ENCODE measurements at regions not wholly inside any gene's neighbourhood (a gene's known extent, or its start where the extent isn't known, plus 50 kb on each side); places are given as distances from the start of the nearest gene placed in this dataset.

GRCh38 chr3:15151166-15151565, 52.2 kb upstream of the RBSN start:
- no peak for DNase-seq (ENCODE audit: low read depth)

- no peak for DNase-seq (ENCODE audit: low read depth)
Measured at GRCh38 chr3:15152184-15152583, 53.2 kb upstream of the RBSN start.

DNA sequence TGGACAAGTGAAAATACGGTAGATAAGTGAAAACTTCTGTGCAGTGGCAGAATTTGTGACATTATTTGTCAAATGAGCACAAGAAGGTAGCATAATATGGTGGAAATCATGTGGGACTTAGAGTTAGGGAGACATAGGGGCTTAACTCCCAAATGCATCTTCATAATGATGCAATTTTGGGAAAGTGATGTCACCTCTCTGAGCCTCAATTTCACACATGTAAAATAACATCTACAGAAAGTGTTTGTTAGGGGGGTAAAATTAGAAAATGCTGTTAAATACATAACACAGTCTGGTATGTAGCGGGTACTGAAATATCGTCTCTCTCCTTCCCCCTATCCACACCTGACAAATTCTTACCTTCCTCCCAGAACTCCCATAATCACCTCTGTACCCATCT, 52.9 kb upstream of the CAPN7 start:
- DNase-seq (ENCODE audit: low read depth), result no peak

DNA sequence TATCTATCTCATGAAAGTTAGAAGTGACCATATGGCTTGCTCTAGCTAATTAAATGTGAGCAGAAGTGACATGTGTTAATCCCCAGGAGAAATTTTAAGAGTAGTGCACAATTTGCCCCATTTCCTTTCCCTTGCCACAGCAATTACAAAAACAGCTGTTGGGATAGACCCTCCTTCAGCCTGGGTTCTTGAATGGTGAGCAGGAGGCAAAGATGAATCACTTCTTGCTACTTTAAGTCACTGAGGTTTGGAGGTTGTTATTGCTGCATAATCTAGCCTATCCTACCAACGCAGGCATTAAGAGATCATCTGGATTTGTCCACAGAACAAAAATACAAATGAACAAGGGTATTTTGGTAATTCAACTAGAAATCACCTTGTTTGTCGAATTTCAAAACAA, 51.7 kb upstream of the CAPN7 start:
- DNase-seq (ENCODE audit: low read depth), result peak; percentile 58

- no peak for DNase-seq (ENCODE audit: low read depth)
Measured at GRCh38 chr3:15155840-15156360, 50.1 kb upstream of the CAPN7 start.

All from LHCN-M2 (cell line).